NT2/D1 (cell line): ENCODE measurements at regions not wholly inside any gene's neighbourhood (a gene's known extent, or its start where the extent isn't known, plus 50 kb on each side); places are given as distances from the start of the nearest gene placed in this dataset.

Source experiments
- SUZ12 ChIP-seq: IDR thresholded peaks from 2 replicates; pipeline ENCODE4 v1.6.1; 2011; ENCODE audit not compliant: insufficient read length, insufficient read depth; ENCODE audit errors: extremely low read depth
- YY1 ChIP-seq: IDR thresholded peaks from 2 replicates; pipeline ENCODE4 v1.6.1; 2011; ENCODE audit not compliant: insufficient read length, insufficient read depth
- ZNF274 ChIP-seq: IDR thresholded peaks from 2 replicates; pipeline ENCODE4 v1.6.1; 2011; ENCODE audit warnings: mild to moderate bottlenecking, low read depth, low read length

GRCh38 chr17:73874008-73874720 lies 229.9 kb upstream of the SDK2 start:
- TF ChIP-seq ZNF274, result no peak
- no peak for TF ChIP-seq YY1
- no peak for TF ChIP-seq SUZ12
